Hindlimb muscle (tissue), 1 donor: ENCODE measurements at regions not wholly inside any gene's neighbourhood (a gene's known extent, or its start where the extent isn't known, plus 50 kb on each side); places are given as distances from the start of the nearest gene placed in this dataset.
A peak's percentile ranks its signal among the peaks of the same experiment; 100 is the strongest.
"Not testable (repeated sequence)": the region's sequence is repeated elsewhere in the genome, so short reads cannot be mapped to it uniquely, and the experiment has no call there.

ENCODE experiments used
- DNase-seq: peaks from one replicate; pipeline ENCODE4 v3.0.0-alpha.2; 2013

- DNase-seq = peak; percentile 19
Observed at GRCh38 chr2:131672471-131673399, 145.0 kb downstream of the CCDC74A start.

GRCh38 chr2:131673400-131674173 lies 145.9 kb downstream of the CCDC74A start:
- peak; percentile 34 for DNase-seq

GRCh38 chr2:131674174-131674507 lies 146.5 kb downstream of the CCDC74A start:
- no peak for DNase-seq

GRCh38 chr2:131681611-131682121 lies 154.0 kb downstream of the CCDC74A start:
- DNase-seq = not testable (repeated sequence)

- DNase-seq = peak; percentile 84
Observed at GRCh38 chr2:131682122-131682944, 154.6 kb downstream of the CCDC74A start.

GRCh38 chr2:131682945-131683330 lies 155.2 kb downstream of the CCDC74A start:
- DNase-seq = not testable (repeated sequence)

GRCh38 chr2:131684631-131685316 lies 157.1 kb downstream of the CCDC74A start:
- not testable (repeated sequence) for DNase-seq

- DNase-seq = not testable (repeated sequence)
Observed at GRCh38 chr2:131686164-131686893, 158.6 kb downstream of the CCDC74A start.

GRCh38 chr2:131686894-131687238 lies 159.2 kb downstream of the CCDC74A start:
- DNase-seq = not testable (repeated sequence)

GRCh38 chr2:131689066-131689465 lies 161.4 kb downstream of the CCDC74A start:
- not testable (repeated sequence) for DNase-seq

- DNase-seq = not testable (repeated sequence)
Observed at GRCh38 chr2:131711268-131711667, 183.6 kb downstream of the CCDC74A start.

- not testable (repeated sequence) for DNase-seq
Observed at GRCh38 chr2:131717907-131718306, 190.2 kb downstream of the CCDC74A start.

GRCh38 chr2:131721163-131721562 lies 193.5 kb downstream of the CCDC74A start:
- not testable (repeated sequence) for DNase-seq

- not testable (repeated sequence) for DNase-seq
Observed at GRCh38 chr2:131722256-131722655, 194.6 kb downstream of the CCDC74A start.

GRCh38 chr2:131724019-131724418 lies 196.3 kb downstream of the CCDC74A start:
- peak; percentile 2 for DNase-seq

- DNase-seq = not testable (repeated sequence)
Observed at GRCh38 chr2:131728451-131728850, 200.8 kb downstream of the CCDC74A start.

GRCh38 chr2:131733530-131733929 lies 205.8 kb downstream of the CCDC74A start:
- DNase-seq = not testable (repeated sequence)

GRCh38 chr2:131736406-131736805 lies 208.7 kb downstream of the CCDC74A start:
- DNase-seq = not testable (repeated sequence)

- not testable (repeated sequence) for DNase-seq
Observed at GRCh38 chr2:131738533-131738932, 210.8 kb downstream of the CCDC74A start.

- not testable (repeated sequence) for DNase-seq
Observed at GRCh38 chr2:131738996-131739434, 211.3 kb downstream of the CCDC74A start.
